ENCODE measurements at regions not wholly inside any gene's neighbourhood (a gene's known extent, or its start where the extent isn't known, plus 50 kb on each side); places are given as distances from the start of the nearest gene placed in this dataset.

DNA sequence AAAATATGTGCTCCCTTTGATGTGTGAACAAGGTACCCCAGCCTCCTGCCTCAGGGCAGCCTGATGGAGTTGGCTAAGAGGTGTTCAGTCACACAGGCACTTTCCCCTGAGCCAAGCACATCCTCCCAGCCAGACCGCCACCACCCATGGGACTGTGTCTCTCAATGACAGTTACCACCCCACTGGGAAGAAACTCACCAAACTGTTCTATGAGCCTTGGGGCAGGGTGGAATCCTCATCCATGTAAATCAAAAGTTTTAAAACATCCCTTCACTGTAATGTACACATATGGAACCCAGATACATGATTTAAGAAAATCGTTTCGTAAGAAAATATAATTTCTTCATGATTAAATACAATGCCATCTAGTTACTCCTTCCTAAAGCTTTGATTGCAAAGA is 138.4 kb upstream of the LSM14A start:
- no peaks in the 10 kb centered on the region for H3K4me1 ChIP-seq (ENCODE audit: insufficient read depth, low read length, poor library complexity, severe bottlenecking)
- TF ChIP-seq, protein P1, sequence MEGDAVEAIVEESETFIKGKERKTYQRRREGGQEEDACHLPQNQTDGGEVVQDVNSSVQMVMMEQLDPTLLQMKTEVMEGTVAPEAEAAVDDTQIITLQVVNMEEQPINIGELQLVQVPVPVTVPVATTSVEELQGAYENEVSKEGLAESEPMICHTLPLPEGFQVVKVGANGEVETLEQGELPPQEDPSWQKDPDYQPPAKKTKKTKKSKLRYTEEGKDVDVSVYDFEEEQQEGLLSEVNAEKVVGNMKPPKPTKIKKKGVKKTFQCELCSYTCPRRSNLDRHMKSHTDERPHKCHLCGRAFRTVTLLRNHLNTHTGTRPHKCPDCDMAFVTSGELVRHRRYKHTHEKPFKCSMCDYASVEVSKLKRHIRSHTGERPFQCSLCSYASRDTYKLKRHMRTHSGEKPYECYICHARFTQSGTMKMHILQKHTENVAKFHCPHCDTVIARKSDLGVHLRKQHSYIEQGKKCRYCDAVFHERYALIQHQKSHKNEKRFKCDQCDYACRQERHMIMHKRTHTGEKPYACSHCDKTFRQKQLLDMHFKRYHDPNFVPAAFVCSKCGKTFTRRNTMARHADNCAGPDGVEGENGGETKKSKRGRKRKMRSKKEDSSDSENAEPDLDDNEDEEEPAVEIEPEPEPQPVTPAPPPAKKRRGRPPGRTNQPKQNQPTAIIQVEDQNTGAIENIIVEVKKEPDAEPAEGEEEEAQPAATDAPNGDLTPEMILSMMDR (conservative IDR thresholded peaks at IDR 0.05; ENCODE audit: low read length) = no peak
- TF ChIP-seq EZH2phosphoT487 (IDR thresholded peaks at IDR 0.05; ENCODE audit: borderline replicate concordance) = no peak
- no peaks in the 10 kb centered on the region for H3F3A ChIP-seq (ENCODE audit: low read depth)
- no peak overlapping the region for H2AFZ ChIP-seq (ENCODE audit: low read length)
- H3K9me3 ChIP-seq (ENCODE audit: insufficient read depth, low read depth, low read length) = no peaks in the 10 kb centered on the region
- H3K4me2 ChIP-seq (ENCODE audit: low read depth, low read length, poor library complexity, severe bottlenecking) = no peak overlapping the region
- H3K9ac ChIP-seq (ENCODE audit: low read depth, low read length, poor library complexity, severe bottlenecking) = no peak overlapping the region
- no peaks in the 10 kb centered on the region for H3K79me2 ChIP-seq (ENCODE audit: insufficient read depth, low read length)
- no peaks in the 10 kb centered on the region for H3K9me2 ChIP-seq (replicated peaks; ENCODE audit: low read depth, low read length)
- H4K20me1 ChIP-seq (ENCODE audit: insufficient read depth, low read length, poor library complexity, severe bottlenecking) = no peaks in the 10 kb centered on the region
- H3K36me3 ChIP-seq (ENCODE audit: insufficient read depth, low read length) = no peaks in the 10 kb centered on the region
- H3K4me3 ChIP-seq (ENCODE audit: low read length, poor library complexity, severe bottlenecking) = no peak overlapping the region
- no peaks in the 10 kb centered on the region for H3K27me3 ChIP-seq (ENCODE audit: insufficient read depth, low read length, poor library complexity, severe bottlenecking)

DNA sequence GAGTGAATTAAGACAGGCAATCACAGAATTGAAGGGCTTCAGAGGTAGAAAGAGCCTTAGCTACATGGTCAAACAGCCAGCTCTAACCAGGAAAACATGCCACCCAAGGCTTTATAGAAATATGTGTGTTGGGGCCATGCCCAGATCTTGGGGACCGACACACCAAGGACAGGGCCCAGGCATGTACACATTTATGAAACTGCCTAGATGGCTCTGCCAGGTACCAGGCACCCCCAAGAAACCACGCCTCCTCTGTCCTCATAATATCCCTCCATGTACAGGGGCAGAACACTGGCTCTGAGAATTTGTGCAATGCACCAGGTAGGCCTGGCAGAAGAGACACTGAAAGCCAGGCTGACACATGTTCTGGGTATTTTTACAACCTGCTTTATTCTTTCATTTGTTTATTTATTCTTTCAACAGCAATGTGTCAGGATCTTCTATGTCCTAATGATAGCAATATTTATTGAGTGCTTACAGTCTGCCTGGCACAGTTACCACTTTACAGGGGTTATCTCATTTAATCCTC is 137.9 kb upstream of the LSM14A start:
- H3K4me3 ChIP-seq (ENCODE audit: low read length, poor library complexity, severe bottlenecking) = no peak overlapping the region
- no peak overlapping the region for H3K9ac ChIP-seq (ENCODE audit: low read depth, low read length, poor library complexity, severe bottlenecking)
- no peaks in the 10 kb centered on the region for H3K9me3 ChIP-seq (ENCODE audit: insufficient read depth, low read depth, low read length)
- H4K20me1 ChIP-seq (ENCODE audit: insufficient read depth, low read length, poor library complexity, severe bottlenecking) = no peaks in the 10 kb centered on the region
- no peaks in the 10 kb centered on the region for H3K36me3 ChIP-seq (ENCODE audit: insufficient read depth, low read length)
- H3K27me3 ChIP-seq (ENCODE audit: insufficient read depth, low read length, poor library complexity, severe bottlenecking) = no peaks in the 10 kb centered on the region
- no peak overlapping the region for H3K4me2 ChIP-seq (ENCODE audit: low read depth, low read length, poor library complexity, severe bottlenecking)
- H3K4me1 ChIP-seq (ENCODE audit: insufficient read depth, low read length, poor library complexity, severe bottlenecking) = no peaks in the 10 kb centered on the region
- H3K79me2 ChIP-seq (ENCODE audit: insufficient read depth, low read length) = no peaks in the 10 kb centered on the region
- no peak overlapping the region for H2AFZ ChIP-seq (ENCODE audit: low read length)
- TF ChIP-seq EZH2phosphoT487 (IDR thresholded peaks at IDR 0.05; ENCODE audit: borderline replicate concordance) = no peak
- TF ChIP-seq, protein P1 (conservative IDR thresholded peaks at IDR 0.05; ENCODE audit: low read length) = no peak
- H3F3A ChIP-seq (ENCODE audit: low read depth) = no peaks in the 10 kb centered on the region
- no peaks in the 10 kb centered on the region for H3K9me2 ChIP-seq (replicated peaks; ENCODE audit: low read depth, low read length)

DNA sequence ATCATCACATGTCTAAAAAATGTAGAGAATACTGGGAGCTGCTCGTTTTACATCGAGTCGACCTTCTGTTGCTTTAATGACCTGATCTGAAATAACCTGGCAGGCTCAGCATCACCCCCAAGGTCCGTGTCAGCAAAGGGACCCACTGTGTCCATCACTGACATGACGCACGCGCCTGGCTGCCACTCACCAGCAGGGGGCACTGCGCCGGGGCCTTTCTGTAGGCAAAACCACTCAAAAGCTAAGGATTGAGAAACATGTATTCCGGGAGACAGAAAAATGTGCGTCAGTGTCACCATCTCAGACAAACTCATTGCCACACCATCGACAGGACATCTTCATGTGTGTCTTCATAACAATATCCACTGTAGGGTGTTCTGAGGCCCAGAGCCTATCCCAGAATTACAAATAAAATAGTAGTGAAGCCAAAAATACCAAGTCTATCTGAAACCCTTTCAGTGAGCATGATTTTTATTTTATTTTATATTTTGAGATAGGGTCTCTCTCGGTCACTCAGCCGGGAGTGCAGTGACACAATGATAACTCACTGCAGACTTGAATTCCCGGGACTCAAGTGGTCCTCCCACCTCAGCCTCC is 130.3 kb upstream of the LSM14A start:
- H3K9me3 ChIP-seq (ENCODE audit: insufficient read depth, low read depth, low read length) = no peaks in the 10 kb centered on the region
- TF ChIP-seq, protein P1 (conservative IDR thresholded peaks at IDR 0.05; ENCODE audit: low read length) = peak; percentile 88
- no peak for TF ChIP-seq EZH2phosphoT487 (IDR thresholded peaks at IDR 0.05; ENCODE audit: borderline replicate concordance)
- H3K9ac ChIP-seq (ENCODE audit: low read depth, low read length, poor library complexity, severe bottlenecking) = no peak overlapping the region
- H3K27me3 ChIP-seq (ENCODE audit: insufficient read depth, low read length, poor library complexity, severe bottlenecking) = no peaks in the 10 kb centered on the region
- H3K79me2 ChIP-seq (ENCODE audit: insufficient read depth, low read length) = no peaks in the 10 kb centered on the region
- H3K4me3 ChIP-seq (ENCODE audit: low read length, poor library complexity, severe bottlenecking) = no peak overlapping the region
- H3K4me2 ChIP-seq (ENCODE audit: low read depth, low read length, poor library complexity, severe bottlenecking) = no peak overlapping the region
- H2AFZ ChIP-seq (ENCODE audit: low read length) = no peak overlapping the region
- no peaks in the 10 kb centered on the region for H3K36me3 ChIP-seq (ENCODE audit: insufficient read depth, low read length)
- no peaks in the 10 kb centered on the region for H3K4me1 ChIP-seq (ENCODE audit: insufficient read depth, low read length, poor library complexity, severe bottlenecking)
- H3F3A ChIP-seq (ENCODE audit: low read depth) = no peaks in the 10 kb centered on the region
- H4K20me1 ChIP-seq (ENCODE audit: insufficient read depth, low read length, poor library complexity, severe bottlenecking) = no peaks in the 10 kb centered on the region
- no peaks in the 10 kb centered on the region for H3K9me2 ChIP-seq (replicated peaks; ENCODE audit: low read depth, low read length)
